GM21717 (cell line): ENCODE measurements at regions not wholly inside any gene's neighbourhood (a gene's known extent, or its start where the extent isn't known, plus 50 kb on each side); places are given as distances from the start of the nearest gene placed in this dataset.
"Not testable (repeated sequence)": the region's sequence is repeated elsewhere in the genome, so short reads cannot be mapped to it uniquely, and the experiment has no call there.

Experiments
- ATAC-seq: cut with Tn5 transposase; IDR thresholded peaks from one replicate; pipeline ENCODE4 v1.9.1; 2021; ENCODE audit warnings: mild to moderate bottlenecking, moderate library complexity; ENCODE audit not compliant: unreplicated experiment

- not testable (repeated sequence) for ATAC-seq
These were observed 1672.5 kb upstream of the B3GALT2 start for GRCh38 chr1:194858811-194859480.

- no peak for ATAC-seq
These were observed 1671.0 kb upstream of the B3GALT2 start for GRCh38 chr1:194857413-194857812.

GRCh38 chr1:194848846-194849245 lies 1662.4 kb upstream of the B3GALT2 start:
- ATAC-seq = no peak

- peak; percentile 65 for ATAC-seq
These were observed 1660.1 kb upstream of the B3GALT2 start for GRCh38 chr1:194846488-194846887.

GRCh38 chr1:194843077-194843476 lies 1656.7 kb upstream of the B3GALT2 start:
- no peak for ATAC-seq

GRCh38 chr1:194833111-194833510 lies 1646.7 kb upstream of the B3GALT2 start:
- no peak for ATAC-seq

- not testable (repeated sequence) for ATAC-seq
These were observed 1645.2 kb upstream of the B3GALT2 start for GRCh38 chr1:194831595-194831994.

- ATAC-seq = peak; percentile 92
These were observed 1644.0 kb upstream of the B3GALT2 start for GRCh38 chr1:194830387-194830786.

- ATAC-seq = no peak
These were observed 1643.1 kb upstream of the B3GALT2 start for GRCh38 chr1:194829492-194829891.

- no peak for ATAC-seq
These were observed 1639.0 kb upstream of the B3GALT2 start for GRCh38 chr1:194825382-194825781.

- ATAC-seq = no peak
These were observed 1634.7 kb upstream of the B3GALT2 start for GRCh38 chr1:194821091-194821490.

GRCh38 chr1:194818674-194819073 lies 1632.3 kb upstream of the B3GALT2 start:
- ATAC-seq = no peak

- no peak for ATAC-seq
These were observed 1630.4 kb upstream of the B3GALT2 start for GRCh38 chr1:194816859-194817258.

GRCh38 chr1:194813096-194813495 lies 1626.7 kb upstream of the B3GALT2 start:
- ATAC-seq = no peak

GRCh38 chr1:194809665-194810064 lies 1623.3 kb upstream of the B3GALT2 start:
- no peak for ATAC-seq

GRCh38 chr1:194809215-194809614 lies 1622.8 kb upstream of the B3GALT2 start:
- no peak for ATAC-seq

GRCh38 chr1:194807530-194808220 lies 1621.3 kb upstream of the B3GALT2 start:
- no peak for ATAC-seq

GRCh38 chr1:194802572-194802971 lies 1616.2 kb upstream of the B3GALT2 start:
- ATAC-seq = no peak

GRCh38 chr1:194795917-194796593 lies 1609.6 kb upstream of the B3GALT2 start:
- ATAC-seq = peak; percentile 70

- no peak for ATAC-seq
These were observed 1600.6 kb upstream of the B3GALT2 start for GRCh38 chr1:194787001-194787400.

- no peak for ATAC-seq
These were observed 1599.6 kb upstream of the B3GALT2 start for GRCh38 chr1:194786027-194786426.

- no peak for ATAC-seq
These were observed 1590.2 kb upstream of the B3GALT2 start for GRCh38 chr1:194776657-194777056.
